ENCODE measurements at regions not wholly inside any gene's neighbourhood (a gene's known extent, or its start where the extent isn't known, plus 50 kb on each side); places are given as distances from the start of the nearest gene placed in this dataset.

DNA sequence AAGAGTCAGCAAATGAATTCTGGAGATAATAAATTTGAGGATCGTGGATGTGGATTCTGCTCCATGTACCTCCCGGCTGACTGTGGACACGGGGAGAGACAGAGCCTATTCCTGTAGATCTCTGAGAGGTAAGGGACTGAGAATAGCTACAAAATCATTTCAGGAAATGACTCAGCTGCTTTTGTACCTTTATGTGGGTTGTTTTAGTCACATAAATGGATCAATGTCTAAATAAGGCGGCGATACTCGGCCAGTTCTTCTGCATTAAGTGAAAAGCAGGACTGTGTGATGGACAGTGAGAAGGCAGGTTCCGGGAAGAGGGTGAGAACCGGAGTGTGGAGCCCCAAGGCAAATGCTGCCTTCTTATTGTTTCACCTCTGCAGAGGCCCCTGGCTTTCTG is 128.1 kb downstream of the EFNB2 start:
- no peak for DNase-seq (ENCODE audit: low read depth, low spot score)
- Histone ChIP-seq H3K4me1 (ENCODE audit: control insufficient read depth, insufficient read depth, low read length) (no peaks in the 10 kb centered on the region), H3K9me3 (ENCODE audit: control insufficient read depth, insufficient read depth, low read length) (no peaks in the 10 kb centered on the region), H3K36me3 (ENCODE audit: control insufficient read depth, insufficient read depth, low read length) (no peaks in the 10 kb centered on the region), H3K27ac (ENCODE audit: low read length) (no peak overlapping the region), H3K27me3 (ENCODE audit: control insufficient read depth, insufficient read depth, low read length) (no peaks in the 10 kb centered on the region), H3K4me3 (ENCODE audit: low read length) (no peak overlapping the region)
- WGBS (ENCODE audit: insufficient coverage, insufficient read length) = no CpG with 5 or more reads among the region's 8 CpGs

- no peak overlapping the region for H3K4me3 ChIP-seq (ENCODE audit: low read length)
- no CpG with 5 or more reads among the region's 6 CpGs for WGBS (ENCODE audit: insufficient coverage, insufficient read length)
- DNase-seq (ENCODE audit: low read depth, low spot score) = no peak
- H3K27ac ChIP-seq (ENCODE audit: low read length) = no peak overlapping the region
- H3K9me3 ChIP-seq (ENCODE audit: control insufficient read depth, insufficient read depth, low read length) = no peaks in the 10 kb centered on the region
- no peaks in the 10 kb centered on the region for H3K27me3 ChIP-seq (ENCODE audit: control insufficient read depth, insufficient read depth, low read length)
- no peaks in the 10 kb centered on the region for H3K4me1 ChIP-seq (ENCODE audit: control insufficient read depth, insufficient read depth, low read length)
- H3K36me3 ChIP-seq (ENCODE audit: control insufficient read depth, insufficient read depth, low read length) = no peaks in the 10 kb centered on the region
These were observed 129.7 kb downstream of the EFNB2 start for GRCh38 chr13:106405731-106406130.

DNA sequence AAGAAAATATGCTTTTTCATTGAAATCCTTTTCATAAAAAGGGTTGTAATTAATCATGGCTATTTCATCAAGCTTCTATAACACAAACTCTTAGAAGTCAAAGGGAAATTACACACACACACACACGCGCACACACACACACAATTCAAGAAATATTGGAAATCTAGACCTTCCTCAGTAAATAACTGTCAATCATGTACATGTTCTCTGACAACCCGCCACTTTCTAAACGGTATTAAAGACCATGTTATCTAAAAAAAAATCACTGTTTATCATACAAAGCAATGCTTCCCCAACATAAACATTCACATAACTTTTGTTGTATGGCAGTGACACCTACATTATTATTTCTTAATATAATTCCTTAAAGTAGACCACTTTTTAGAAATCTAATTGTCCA is 132.2 kb downstream of the EFNB2 start:
- WGBS (ENCODE audit: insufficient coverage, insufficient read length) = no CpG with 5 or more reads among the region's 4 CpGs
- Histone ChIP-seq H3K27me3 (ENCODE audit: control insufficient read depth, insufficient read depth, low read length) (no peaks in the 10 kb centered on the region), H3K36me3 (ENCODE audit: control insufficient read depth, insufficient read depth, low read length) (no peaks in the 10 kb centered on the region), H3K4me3 (ENCODE audit: low read length) (no peak overlapping the region), H3K4me1 (ENCODE audit: control insufficient read depth, insufficient read depth, low read length) (peaks cover 1% of the 10 kb centered on the region; the same call in 1 of the 2 replicates), H3K9me3 (ENCODE audit: control insufficient read depth, insufficient read depth, low read length) (no peaks in the 10 kb centered on the region), H3K27ac (ENCODE audit: low read length) (no peak overlapping the region)
- no peak for DNase-seq (ENCODE audit: low read depth, low spot score)

GRCh38 chr13:106402866-106403265 is 132.6 kb downstream of the EFNB2 start:
- H3K4me1 ChIP-seq (ENCODE audit: control insufficient read depth, insufficient read depth, low read length) = peaks cover 1% of the 10 kb centered on the region; the same call in 1 of the 2 replicates
- H3K27ac ChIP-seq (ENCODE audit: low read length) = no peak overlapping the region
- no peak for DNase-seq (ENCODE audit: low read depth, low spot score)
- no peak overlapping the region for H3K4me3 ChIP-seq (ENCODE audit: low read length)
- no peaks in the 10 kb centered on the region for H3K9me3 ChIP-seq (ENCODE audit: control insufficient read depth, insufficient read depth, low read length)
- no CpG with 5 or more reads among the region's 5 CpGs for WGBS (ENCODE audit: insufficient coverage, insufficient read length)
- no peaks in the 10 kb centered on the region for H3K36me3 ChIP-seq (ENCODE audit: control insufficient read depth, insufficient read depth, low read length)
- no peaks in the 10 kb centered on the region for H3K27me3 ChIP-seq (ENCODE audit: control insufficient read depth, insufficient read depth, low read length)

DNA sequence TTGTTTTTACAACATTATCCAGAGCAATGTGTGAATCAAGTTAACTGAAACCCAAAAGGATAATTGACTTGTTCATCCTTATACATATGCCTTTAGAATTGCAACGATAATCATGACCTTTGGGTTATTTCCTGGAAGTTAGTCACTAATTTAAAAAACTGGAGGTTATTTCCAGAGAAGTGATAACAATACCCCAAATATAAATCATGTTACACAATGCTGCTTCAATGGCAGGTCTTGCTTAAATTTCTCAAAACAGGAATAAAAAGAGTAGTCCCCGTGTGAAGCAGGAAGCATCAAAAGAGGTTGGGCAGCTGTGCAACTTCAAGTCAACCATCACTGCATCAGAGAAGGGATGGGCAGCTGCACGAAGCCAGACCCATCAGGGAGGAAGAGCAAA is 134.4 kb downstream of the EFNB2 start:
- Histone ChIP-seq H3K36me3 (ENCODE audit: control insufficient read depth, insufficient read depth, low read length) (no peaks in the 10 kb centered on the region), H3K9me3 (ENCODE audit: control insufficient read depth, insufficient read depth, low read length) (no peaks in the 10 kb centered on the region), H3K4me1 (ENCODE audit: control insufficient read depth, insufficient read depth, low read length) (peaks cover 4% of the 10 kb centered on the region), H3K27ac (ENCODE audit: low read length) (no peak overlapping the region), H3K27me3 (ENCODE audit: control insufficient read depth, insufficient read depth, low read length) (no peaks in the 10 kb centered on the region), H3K4me3 (ENCODE audit: low read length) (no peak overlapping the region)
- no CpG with 5 or more reads among the region's 3 CpGs for WGBS (ENCODE audit: insufficient coverage, insufficient read length)
- DNase-seq (ENCODE audit: low read depth, low spot score) = no peak

- WGBS (ENCODE audit: insufficient coverage, insufficient read length) = no CpG with 5 or more reads among the region's 1 CpG
- DNase-seq (ENCODE audit: low read depth, low spot score) = no peak
- H3K27ac ChIP-seq (ENCODE audit: low read length) = no peak overlapping the region
- H3K4me1 ChIP-seq (ENCODE audit: control insufficient read depth, insufficient read depth, low read length) = peaks cover 4% of the 10 kb centered on the region
- no peaks in the 10 kb centered on the region for H3K36me3 ChIP-seq (ENCODE audit: control insufficient read depth, insufficient read depth, low read length)
- no peaks in the 10 kb centered on the region for H3K27me3 ChIP-seq (ENCODE audit: control insufficient read depth, insufficient read depth, low read length)
- no peaks in the 10 kb centered on the region for H3K9me3 ChIP-seq (ENCODE audit: control insufficient read depth, insufficient read depth, low read length)
- H3K4me3 ChIP-seq (ENCODE audit: low read length) = no peak overlapping the region
These were observed 135.2 kb downstream of the EFNB2 start for GRCh38 chr13:106400289-106400688.

GRCh38 chr13:106398289-106398688 is 137.2 kb downstream of the EFNB2 start:
- no peaks in the 10 kb centered on the region for H3K9me3 ChIP-seq (ENCODE audit: control insufficient read depth, insufficient read depth, low read length)
- WGBS (ENCODE audit: insufficient coverage, insufficient read length) = no CpG with 5 or more reads among the region's 1 CpG
- H3K27ac ChIP-seq (ENCODE audit: low read length) = no peak overlapping the region
- no peak for DNase-seq (ENCODE audit: low read depth, low spot score)
- no peak overlapping the region for H3K4me3 ChIP-seq (ENCODE audit: low read length)
- no peaks in the 10 kb centered on the region for H3K36me3 ChIP-seq (ENCODE audit: control insufficient read depth, insufficient read depth, low read length)
- H3K27me3 ChIP-seq (ENCODE audit: control insufficient read depth, insufficient read depth, low read length) = no peaks in the 10 kb centered on the region
- H3K4me1 ChIP-seq (ENCODE audit: control insufficient read depth, insufficient read depth, low read length) = peaks cover 4% of the 10 kb centered on the region

DNA sequence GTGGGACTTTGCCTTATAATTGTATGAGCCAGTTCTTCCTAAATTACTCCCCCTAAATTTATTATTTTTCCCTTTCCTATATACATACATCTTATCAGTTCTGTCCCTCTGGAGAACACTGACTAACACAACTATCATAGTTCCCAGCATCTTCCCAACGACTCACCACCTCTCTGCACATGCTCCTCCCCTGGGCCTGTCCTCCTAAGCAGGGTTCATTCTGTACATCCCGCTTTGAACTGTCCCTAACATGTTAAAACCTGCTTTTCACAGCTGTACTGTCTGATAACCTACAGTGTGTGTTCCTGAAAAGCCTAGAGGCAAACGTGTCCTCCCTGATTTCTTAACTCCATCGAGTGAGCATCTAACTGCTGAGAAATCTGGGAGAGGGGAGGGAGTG is 141.7 kb downstream of the EFNB2 start:
- H3K27me3 ChIP-seq (ENCODE audit: control insufficient read depth, insufficient read depth, low read length) = no peaks in the 10 kb centered on the region
- H3K9me3 ChIP-seq (ENCODE audit: control insufficient read depth, insufficient read depth, low read length) = no peaks in the 10 kb centered on the region
- no peak overlapping the region for H3K4me3 ChIP-seq (ENCODE audit: low read length)
- no CpG with 5 or more reads among the region's 4 CpGs for WGBS (ENCODE audit: insufficient coverage, insufficient read length)
- no peak overlapping the region for H3K27ac ChIP-seq (ENCODE audit: low read length)
- H3K4me1 ChIP-seq (ENCODE audit: control insufficient read depth, insufficient read depth, low read length) = peaks cover 2% of the 10 kb centered on the region
- DNase-seq (ENCODE audit: low read depth, low spot score) = no peak
- no peaks in the 10 kb centered on the region for H3K36me3 ChIP-seq (ENCODE audit: control insufficient read depth, insufficient read depth, low read length)

GRCh38 chr13:106391681-106392080 is 143.8 kb downstream of the EFNB2 start:
- WGBS (ENCODE audit: insufficient coverage, insufficient read length) = no CpG with 5 or more reads among the region's 6 CpGs
- Histone ChIP-seq H3K27ac (ENCODE audit: low read length) (no peak overlapping the region), H3K36me3 (ENCODE audit: control insufficient read depth, insufficient read depth, low read length) (no peaks in the 10 kb centered on the region), H3K4me1 (ENCODE audit: control insufficient read depth, insufficient read depth, low read length) (no peaks in the 10 kb centered on the region), H3K27me3 (ENCODE audit: control insufficient read depth, insufficient read depth, low read length) (no peaks in the 10 kb centered on the region), H3K9me3 (ENCODE audit: control insufficient read depth, insufficient read depth, low read length) (no peaks in the 10 kb centered on the region), H3K4me3 (ENCODE audit: low read length) (no peak overlapping the region)
- DNase-seq (ENCODE audit: low read depth, low spot score) = no peak

- no peak for DNase-seq (ENCODE audit: low read depth, low spot score)
- Histone ChIP-seq H3K4me3 (ENCODE audit: low read length) (no peak overlapping the region), H3K27me3 (ENCODE audit: control insufficient read depth, insufficient read depth, low read length) (no peaks in the 10 kb centered on the region), H3K27ac (ENCODE audit: low read length) (no peak overlapping the region), H3K9me3 (ENCODE audit: control insufficient read depth, insufficient read depth, low read length) (no peaks in the 10 kb centered on the region), H3K4me1 (ENCODE audit: control insufficient read depth, insufficient read depth, low read length) (no peaks in the 10 kb centered on the region), H3K36me3 (ENCODE audit: control insufficient read depth, insufficient read depth, low read length) (no peaks in the 10 kb centered on the region)
- whole genome bisulfite sequencing (ENCODE audit: insufficient coverage, insufficient read length) = no CpG with 5 or more reads among the region's 5 CpGs
These were observed 144.2 kb downstream of the EFNB2 start for GRCh38 chr13:106391271-106391670.

- Histone ChIP-seq H3K4me3 (ENCODE audit: low read length) (no peak overlapping the region), H3K36me3 (ENCODE audit: control insufficient read depth, insufficient read depth, low read length) (no peaks in the 10 kb centered on the region), H3K4me1 (ENCODE audit: control insufficient read depth, insufficient read depth, low read length) (no peaks in the 10 kb centered on the region), H3K27ac (ENCODE audit: low read length) (no peak overlapping the region), H3K27me3 (ENCODE audit: control insufficient read depth, insufficient read depth, low read length) (no peaks in the 10 kb centered on the region), H3K9me3 (ENCODE audit: control insufficient read depth, insufficient read depth, low read length) (no peaks in the 10 kb centered on the region)
- WGBS (ENCODE audit: insufficient coverage, insufficient read length) = no CpG with 5 or more reads among the region's 1 CpG
- DNase-seq (ENCODE audit: low read depth, low spot score) = no peak
These were observed 145.1 kb downstream of the EFNB2 start for GRCh38 chr13:106390367-106390766.

Measured in iPS DF 6.9 (cell line).